OCI-LY1 (cell line): ENCODE measurements at regions not wholly inside any gene's neighbourhood (a gene's known extent, or its start where the extent isn't known, plus 50 kb on each side); places are given as distances from the start of the nearest gene placed in this dataset.

Experiments
- CTCF ChIP-seq: fragments of 200-600 bp; sonication (generic), shearing (Covaris generic); IDR thresholded peaks from 2 replicates; pipeline ENCODE4 v1.5.1; 2017; ENCODE audit warnings: mild to moderate bottlenecking, antibody characterized with exemption, low read length, moderate library complexity, mixed read lengths
- EZH2 ChIP-seq: fragments of 200-600 bp; sonication (generic), shearing (Covaris generic); IDR thresholded peaks from 2 replicates; pipeline ENCODE4 v1.8.0; 2017; ENCODE audit warnings: borderline replicate concordance, mixed run types, mild to moderate bottlenecking, antibody characterized with exemption, low read length, moderate library complexity, mixed read lengths

GRCh38 chr3:77718311-77718710, 678.4 kb downstream of the ROBO2 start:
- TF ChIP-seq CTCF (no peak), EZH2 (no peak)
